HFFc6 (cell line): ENCODE measurements at regions not wholly inside any gene's neighbourhood (a gene's known extent, or its start where the extent isn't known, plus 50 kb on each side); places are given as distances from the start of the nearest gene placed in this dataset.

ENCODE experiments used
- DNase-seq: peaks from one replicate; pipeline ENCODE4 v3.0.0-alpha.2; 2018
- H3K27ac Mint-ChIP-seq: 2 replicates; pipeline ENCODE4 v1.8.0; 2020; ENCODE audit warnings: mild to moderate bottlenecking, mixed read lengths
- H3K27me3 Mint-ChIP-seq: 2 replicates; pipeline ENCODE4 v1.8.0; 2021; ENCODE audit warnings: mild to moderate bottlenecking, moderate library complexity, mixed read lengths; ENCODE audit not compliant: insufficient read depth
- H3K36me3 Mint-ChIP-seq: 2 replicates; pipeline ENCODE4 v1.8.0; 2021; ENCODE audit warnings: low read depth, mixed read lengths
- H3K4me1 Mint-ChIP-seq: 2 replicates; pipeline ENCODE4 v1.8.0; 2020; ENCODE audit warnings: low read depth, mixed read lengths
- H3K4me3 Mint-ChIP-seq: 2 replicates; pipeline ENCODE4 v1.8.0; 2020; ENCODE audit warnings: mild to moderate bottlenecking, moderate library complexity, mixed read lengths
- H3K9me3 Mint-ChIP-seq: 2 replicates; pipeline ENCODE4 v1.8.0; 2020; ENCODE audit warnings: mild to moderate bottlenecking, mixed read lengths
- TF ChIP-seq, protein P1 (sequence below): fragments of 200-600 bp; sonication (generic); IDR thresholded peaks from 2 replicates; pipeline ENCODE4 v1.5.0; 2021; ENCODE audit warnings: antibody characterized with exemption, mild to moderate bottlenecking

DNA sequence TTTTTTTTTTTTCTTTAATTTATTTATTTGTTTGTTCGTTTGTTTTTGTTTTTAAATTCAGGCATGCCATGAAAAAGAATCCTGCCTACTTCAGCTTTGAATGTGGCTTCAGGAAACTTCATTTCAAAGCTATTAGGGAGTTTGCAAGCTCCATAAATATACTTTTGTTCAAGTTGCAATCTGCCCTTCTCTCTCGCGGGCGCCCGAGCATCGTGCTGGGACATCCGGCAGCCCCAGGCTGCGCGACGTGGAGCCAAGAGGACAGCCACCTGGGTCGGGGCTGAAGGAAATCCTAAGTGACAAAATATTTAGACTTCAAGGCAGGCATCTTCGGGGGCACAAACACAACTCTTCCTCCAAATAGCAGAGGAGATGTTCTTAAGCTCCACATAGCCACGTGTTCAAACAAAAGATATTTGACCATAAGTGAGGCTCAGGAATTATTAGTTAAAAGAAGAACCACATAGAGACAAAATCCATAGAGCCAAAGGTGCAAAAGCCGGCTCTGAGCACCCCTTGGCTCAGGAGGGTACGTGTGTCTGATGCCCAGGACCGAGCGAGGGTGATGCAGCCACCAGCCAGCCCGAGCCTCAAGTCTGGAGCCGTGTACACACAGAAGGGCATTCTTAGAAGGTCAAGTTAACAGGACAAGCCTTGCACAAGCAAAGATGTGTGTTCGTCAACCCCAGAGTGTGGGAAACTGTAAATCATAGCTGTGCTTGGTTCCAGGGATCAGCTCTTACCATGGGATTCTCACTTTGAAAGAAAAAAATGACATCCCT is 256.5 kb upstream of the SALL3 start:
- Mint-ChIP-seq H3K27ac (no peak overlapping the region), H3K4me3 (no peak overlapping the region), H3K27me3 (peaks cover 3% of the 10 kb centered on the region; the same call in 1 of the 2 replicates), H3K4me1 (no peaks in the 10 kb centered on the region), H3K9me3 (peaks cover 69% of the 10 kb centered on the region), H3K36me3 (peaks cover 12% of the 10 kb centered on the region)
- DNase-seq: no peak
- TF ChIP-seq, protein P1, sequence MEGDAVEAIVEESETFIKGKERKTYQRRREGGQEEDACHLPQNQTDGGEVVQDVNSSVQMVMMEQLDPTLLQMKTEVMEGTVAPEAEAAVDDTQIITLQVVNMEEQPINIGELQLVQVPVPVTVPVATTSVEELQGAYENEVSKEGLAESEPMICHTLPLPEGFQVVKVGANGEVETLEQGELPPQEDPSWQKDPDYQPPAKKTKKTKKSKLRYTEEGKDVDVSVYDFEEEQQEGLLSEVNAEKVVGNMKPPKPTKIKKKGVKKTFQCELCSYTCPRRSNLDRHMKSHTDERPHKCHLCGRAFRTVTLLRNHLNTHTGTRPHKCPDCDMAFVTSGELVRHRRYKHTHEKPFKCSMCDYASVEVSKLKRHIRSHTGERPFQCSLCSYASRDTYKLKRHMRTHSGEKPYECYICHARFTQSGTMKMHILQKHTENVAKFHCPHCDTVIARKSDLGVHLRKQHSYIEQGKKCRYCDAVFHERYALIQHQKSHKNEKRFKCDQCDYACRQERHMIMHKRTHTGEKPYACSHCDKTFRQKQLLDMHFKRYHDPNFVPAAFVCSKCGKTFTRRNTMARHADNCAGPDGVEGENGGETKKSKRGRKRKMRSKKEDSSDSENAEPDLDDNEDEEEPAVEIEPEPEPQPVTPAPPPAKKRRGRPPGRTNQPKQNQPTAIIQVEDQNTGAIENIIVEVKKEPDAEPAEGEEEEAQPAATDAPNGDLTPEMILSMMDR: no peak

DNA sequence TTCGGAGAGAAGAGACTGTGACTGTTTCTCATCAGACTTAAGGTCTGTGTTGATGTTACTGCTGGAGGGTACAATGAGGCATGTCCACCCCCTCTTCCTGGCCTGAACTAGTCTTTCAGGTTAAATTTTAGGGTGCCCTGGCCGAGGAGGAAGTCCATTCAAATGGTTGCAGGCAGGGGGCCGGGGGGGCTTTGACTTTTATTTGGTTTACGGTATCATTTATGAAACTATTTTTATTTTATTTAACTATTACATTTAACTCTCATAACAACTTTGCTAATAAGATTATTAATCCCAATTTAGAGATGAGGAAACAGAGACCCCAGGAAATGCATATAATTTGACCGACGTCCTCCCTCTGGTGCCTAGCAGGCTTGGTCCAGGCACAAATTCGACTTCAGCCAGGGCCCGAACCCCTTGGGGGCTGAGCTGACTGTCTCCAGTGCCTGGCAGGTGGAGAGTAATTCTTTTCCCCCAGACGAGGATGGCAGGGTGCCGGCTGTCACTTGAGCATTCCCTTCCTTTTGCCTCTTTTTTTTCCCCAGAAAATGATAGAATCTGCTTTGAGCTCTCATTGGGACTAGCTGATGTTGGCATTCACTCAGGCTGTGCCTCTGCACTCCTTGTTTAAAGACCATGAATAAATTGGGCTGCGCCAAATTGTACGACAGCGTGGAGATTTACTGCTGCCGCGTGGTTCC is 255.3 kb upstream of the SALL3 start:
- H3K27me3 Mint-ChIP-seq: peaks cover 3% of the 10 kb centered on the region; the same call in 1 of the 2 replicates
- H3K9me3 Mint-ChIP-seq: peaks cover 68% of the 10 kb centered on the region
- TF ChIP-seq, protein P1: no peak
- H3K36me3 Mint-ChIP-seq: peaks cover 10% of the 10 kb centered on the region
- no peak overlapping the region for H3K4me3 Mint-ChIP-seq
- H3K27ac Mint-ChIP-seq: no peak overlapping the region
- H3K4me1 Mint-ChIP-seq: no peaks in the 10 kb centered on the region
- no peak for DNase-seq

DNA sequence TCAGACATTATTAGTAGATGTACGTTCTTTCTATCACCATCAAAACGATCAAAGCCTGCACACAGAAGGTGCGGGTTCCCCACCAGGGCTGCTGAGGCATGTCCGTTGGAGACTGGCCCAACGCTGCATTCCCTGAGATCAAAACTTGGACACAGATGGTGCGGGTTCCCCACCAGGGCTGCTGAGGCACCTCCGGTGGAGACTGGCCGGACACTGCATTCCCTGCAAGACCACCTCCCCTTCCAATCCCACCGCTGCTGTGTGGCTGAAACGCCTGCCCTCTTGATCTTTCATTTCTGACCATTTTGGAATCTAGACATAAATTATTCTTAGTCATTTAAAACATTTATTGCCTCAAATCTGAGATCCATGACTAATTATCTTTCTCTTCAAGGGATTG is 254.2 kb upstream of the SALL3 start:
- Mint-ChIP-seq H3K27ac (no peak overlapping the region), H3K9me3 (peaks cover 69% of the 10 kb centered on the region), H3K4me1 (no peaks in the 10 kb centered on the region), H3K4me3 (no peak overlapping the region), H3K27me3 (peaks cover 3% of the 10 kb centered on the region; the same call in 1 of the 2 replicates), H3K36me3 (peaks cover 10% of the 10 kb centered on the region)
- no peak for DNase-seq
- TF ChIP-seq, protein P1: no peak

DNA sequence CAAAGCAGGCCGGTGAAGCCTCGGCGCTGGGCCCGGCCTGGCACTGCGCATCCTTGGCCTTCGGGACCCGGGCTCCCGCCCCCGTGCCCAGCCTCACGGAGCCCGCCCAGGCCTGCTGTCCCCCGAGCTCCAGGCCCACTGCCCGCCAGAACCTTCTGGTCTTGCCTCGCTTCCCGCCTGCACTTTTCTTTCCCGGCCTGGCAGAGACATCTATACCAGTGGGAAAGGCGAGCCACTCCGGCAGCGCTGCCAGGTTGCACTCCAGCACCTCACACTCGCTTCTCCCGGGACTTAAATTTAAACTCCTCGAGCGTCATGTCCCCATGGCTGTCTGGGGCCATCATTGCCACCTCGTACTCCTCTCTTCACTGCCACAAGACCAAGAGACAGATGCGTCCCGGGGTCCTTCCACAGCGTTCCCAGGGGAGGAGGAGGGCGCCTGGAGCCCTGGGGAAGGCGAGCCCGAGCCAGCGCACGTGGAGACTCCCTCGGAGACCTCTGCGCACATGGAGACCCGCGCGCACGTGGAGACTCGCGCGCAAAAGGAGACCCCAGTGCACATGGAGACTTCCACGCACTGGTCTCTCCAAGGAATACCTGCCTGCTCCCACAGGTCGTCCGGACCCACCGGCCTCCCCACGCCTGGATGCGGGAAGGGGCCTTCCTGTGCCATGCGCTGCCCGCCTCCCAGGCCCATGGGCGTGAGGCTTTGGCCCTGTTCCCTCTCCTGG is 253.1 kb upstream of the SALL3 start:
- Mint-ChIP-seq H3K27me3 (peaks cover 3% of the 10 kb centered on the region; the same call in 1 of the 2 replicates), H3K27ac (no peak overlapping the region), H3K9me3 (peaks cover 75% of the 10 kb centered on the region), H3K4me3 (no peak overlapping the region), H3K4me1 (no peaks in the 10 kb centered on the region), H3K36me3 (peaks cover 10% of the 10 kb centered on the region)
- TF ChIP-seq, protein P1: no peak
- no peak for DNase-seq

DNA sequence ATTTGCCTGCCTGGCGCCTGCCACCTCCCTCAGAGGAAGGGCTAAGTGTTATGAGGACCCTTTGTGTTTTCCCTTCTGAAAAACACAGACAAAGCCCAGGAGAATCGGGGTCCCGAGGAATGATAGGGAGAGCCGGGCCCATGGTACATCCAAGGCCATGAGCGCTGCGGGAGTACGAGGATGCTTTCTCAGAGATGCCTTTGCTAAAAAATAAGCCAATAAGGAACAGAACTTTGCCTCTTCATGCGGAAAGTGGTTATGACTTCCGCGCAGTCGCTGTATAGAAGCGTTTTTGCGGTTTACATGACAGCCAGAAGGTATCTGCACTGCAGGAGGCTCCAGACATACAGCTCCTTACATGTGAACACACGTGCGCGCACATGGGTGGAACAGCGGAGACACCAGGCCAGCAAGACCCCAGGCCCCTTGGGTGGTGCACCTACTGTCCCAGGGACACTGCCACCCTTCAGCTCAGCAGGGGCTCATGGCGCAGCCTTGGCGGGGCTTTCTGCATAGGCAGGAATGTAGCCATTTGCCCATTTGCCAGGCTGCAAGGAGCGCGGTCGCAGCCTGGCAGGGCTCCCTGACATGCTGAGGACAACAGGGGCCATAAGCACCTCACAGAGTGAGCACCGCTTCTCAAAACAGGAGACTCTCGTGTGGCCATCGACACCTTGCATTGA is 252.4 kb upstream of the SALL3 start:
- H3K9me3 Mint-ChIP-seq: peaks cover 73% of the 10 kb centered on the region
- H3K4me1 Mint-ChIP-seq: no peaks in the 10 kb centered on the region
- no peak overlapping the region for H3K4me3 Mint-ChIP-seq
- H3K27ac Mint-ChIP-seq: no peak overlapping the region
- no peak for DNase-seq
- TF ChIP-seq, protein P1: no peak
- H3K27me3 Mint-ChIP-seq: peaks cover 3% of the 10 kb centered on the region; the same call in 1 of the 2 replicates
- H3K36me3 Mint-ChIP-seq: peaks cover 10% of the 10 kb centered on the region
